ENCODE measurements at regions not wholly inside any gene's neighbourhood (a gene's known extent, or its start where the extent isn't known, plus 50 kb on each side); places are given as distances from the start of the nearest gene placed in this dataset.
A peak's percentile ranks its signal among the peaks of the same experiment; 100 is the strongest.

DNA sequence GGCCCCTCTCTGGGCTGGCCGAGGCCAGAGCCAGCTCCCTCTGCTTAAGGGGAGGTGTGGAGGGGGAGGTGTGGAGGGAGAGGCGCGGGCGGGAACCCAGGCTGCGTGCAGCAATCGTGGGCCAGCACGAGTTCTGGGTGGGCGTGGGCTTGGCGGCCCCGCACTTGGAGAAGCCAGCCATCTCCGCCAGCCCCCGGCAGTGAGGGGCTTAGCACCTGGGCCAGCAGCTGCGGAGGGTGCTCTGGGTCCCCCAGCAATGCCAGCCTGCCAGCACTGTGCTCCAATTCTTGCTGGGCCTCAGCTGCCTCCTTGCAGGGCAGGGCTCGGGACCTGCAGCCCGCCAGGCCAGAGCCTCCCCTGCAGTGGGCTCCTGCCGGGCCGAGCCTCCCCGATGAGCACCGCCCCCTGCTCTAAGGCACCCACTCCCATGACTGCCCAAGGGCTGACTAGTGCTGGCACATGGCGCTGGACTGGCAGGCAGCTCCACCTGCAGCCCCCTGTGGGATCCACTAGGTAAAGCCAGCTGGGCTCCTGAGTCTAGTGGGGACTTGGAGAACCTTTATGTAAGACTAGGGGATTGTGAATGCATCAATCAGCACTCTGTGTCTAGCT lies 96.7 kb upstream of the OR9G4 start:
- H3K9ac ChIP-seq, result no peak overlapping the region
- no peak overlapping the region for H3K4me2 ChIP-seq
- no peak overlapping the region for H2AFZ ChIP-seq (ENCODE audit: low read depth)
- H3K9me3 ChIP-seq, result no peaks in the 10 kb centered on the region
- ChIA-PET POLR2A (no interaction called here), CTCF (interaction anchor here (14.0 kb wide), 1 partner anchor 405 kb away, joined by 491 read pairs; no protein-coding TSS in a partner anchor)
- H3K79me2 ChIP-seq (ENCODE audit: insufficient read depth), result no peaks in the 10 kb centered on the region
- H3K27me3 ChIP-seq (ENCODE audit: insufficient read depth), result no peaks in the 10 kb centered on the region
- DNase-seq, result no peak
- peak overlapping the region in 1 of 2 experiments; percentile 81; a peak in 2 of 4 replicates for H3K27ac ChIP-seq (ENCODE audit: low read depth in 2 of 2, low read length in 1 of 2)
- H3K36me3 ChIP-seq (replicated peaks in 1 of 2; ENCODE audit: control insufficient read depth in 1 of 2, insufficient read depth in 2 of 2, low read length in 1 of 2), result no peaks in the 10 kb centered on the region
- no peak for TF ChIP-seq NFIC (IDR thresholded peaks at IDR 0.05; ENCODE audit: borderline replicate concordance)
- TF ChIP-seq TEAD4 (IDR thresholded peaks at IDR 0.05; ENCODE audit: borderline replicate concordance, insufficient read depth), result no peak
- no peak for TF ChIP-seq EZH2phosphoT487 (IDR thresholded peaks at IDR 0.05; ENCODE audit: borderline replicate concordance, low read depth)
- no peak for TF ChIP-seq TAF1 (IDR thresholded peaks at IDR 0.05; ENCODE audit: borderline replicate concordance, low read depth, low read length)
- TF ChIP-seq FOSL2 (IDR thresholded peaks at IDR 0.05; ENCODE audit: borderline replicate concordance, low read depth), result no peak
- TF ChIP-seq RXRA (IDR thresholded peaks at IDR 0.05; ENCODE audit: borderline replicate concordance, low read depth), result no peak
- TF ChIP-seq GATA2 (CRISPR knock-in tag; IDR thresholded peaks at IDR 0.05), result no peak
- TF ChIP-seq YY1 (IDR thresholded peaks at IDR 0.05; ENCODE audit: low read depth), result no peak
- TF ChIP-seq, protein P1, sequence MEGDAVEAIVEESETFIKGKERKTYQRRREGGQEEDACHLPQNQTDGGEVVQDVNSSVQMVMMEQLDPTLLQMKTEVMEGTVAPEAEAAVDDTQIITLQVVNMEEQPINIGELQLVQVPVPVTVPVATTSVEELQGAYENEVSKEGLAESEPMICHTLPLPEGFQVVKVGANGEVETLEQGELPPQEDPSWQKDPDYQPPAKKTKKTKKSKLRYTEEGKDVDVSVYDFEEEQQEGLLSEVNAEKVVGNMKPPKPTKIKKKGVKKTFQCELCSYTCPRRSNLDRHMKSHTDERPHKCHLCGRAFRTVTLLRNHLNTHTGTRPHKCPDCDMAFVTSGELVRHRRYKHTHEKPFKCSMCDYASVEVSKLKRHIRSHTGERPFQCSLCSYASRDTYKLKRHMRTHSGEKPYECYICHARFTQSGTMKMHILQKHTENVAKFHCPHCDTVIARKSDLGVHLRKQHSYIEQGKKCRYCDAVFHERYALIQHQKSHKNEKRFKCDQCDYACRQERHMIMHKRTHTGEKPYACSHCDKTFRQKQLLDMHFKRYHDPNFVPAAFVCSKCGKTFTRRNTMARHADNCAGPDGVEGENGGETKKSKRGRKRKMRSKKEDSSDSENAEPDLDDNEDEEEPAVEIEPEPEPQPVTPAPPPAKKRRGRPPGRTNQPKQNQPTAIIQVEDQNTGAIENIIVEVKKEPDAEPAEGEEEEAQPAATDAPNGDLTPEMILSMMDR (IDR thresholded peaks at IDR 0.05), result no peak
- no peak for TF ChIP-seq MXI1 (IDR thresholded peaks at IDR 0.05; ENCODE audit: low read depth, low read length)
- TF ChIP-seq RFX5 (IDR thresholded peaks at IDR 0.05; ENCODE audit: low read length), result no peak
- TF ChIP-seq, protein P2, sequence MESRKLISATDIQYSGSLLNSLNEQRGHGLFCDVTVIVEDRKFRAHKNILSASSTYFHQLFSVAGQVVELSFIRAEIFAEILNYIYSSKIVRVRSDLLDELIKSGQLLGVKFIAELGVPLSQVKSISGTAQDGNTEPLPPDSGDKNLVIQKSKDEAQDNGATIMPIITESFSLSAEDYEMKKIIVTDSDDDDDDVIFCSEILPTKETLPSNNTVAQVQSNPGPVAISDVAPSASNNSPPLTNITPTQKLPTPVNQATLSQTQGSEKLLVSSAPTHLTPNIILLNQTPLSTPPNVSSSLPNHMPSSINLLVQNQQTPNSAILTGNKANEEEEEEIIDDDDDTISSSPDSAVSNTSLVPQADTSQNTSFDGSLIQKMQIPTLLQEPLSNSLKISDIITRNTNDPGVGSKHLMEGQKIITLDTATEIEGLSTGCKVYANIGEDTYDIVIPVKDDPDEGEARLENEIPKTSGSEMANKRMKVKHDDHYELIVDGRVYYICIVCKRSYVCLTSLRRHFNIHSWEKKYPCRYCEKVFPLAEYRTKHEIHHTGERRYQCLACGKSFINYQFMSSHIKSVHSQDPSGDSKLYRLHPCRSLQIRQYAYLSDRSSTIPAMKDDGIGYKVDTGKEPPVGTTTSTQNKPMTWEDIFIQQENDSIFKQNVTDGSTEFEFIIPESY (IDR thresholded peaks at IDR 0.05; ENCODE audit: borderline replicate concordance, low read depth), result no peak
- no peak for TF ChIP-seq POLR2AphosphoS5 (IDR thresholded peaks at IDR 0.05; ENCODE audit: low read depth, low read length)
- no peak for TF ChIP-seq EP300 (IDR thresholded peaks at IDR 0.05; ENCODE audit: borderline replicate concordance in 1 of 2, low read depth in 1 of 2, low read length in 1 of 2)
- no peak for TF ChIP-seq TCF12 (IDR thresholded peaks at IDR 0.05)
- no peak for TF ChIP-seq SMC3 (IDR thresholded peaks at IDR 0.05; ENCODE audit: low read depth, low read length)
- TF ChIP-seq, protein P3, sequence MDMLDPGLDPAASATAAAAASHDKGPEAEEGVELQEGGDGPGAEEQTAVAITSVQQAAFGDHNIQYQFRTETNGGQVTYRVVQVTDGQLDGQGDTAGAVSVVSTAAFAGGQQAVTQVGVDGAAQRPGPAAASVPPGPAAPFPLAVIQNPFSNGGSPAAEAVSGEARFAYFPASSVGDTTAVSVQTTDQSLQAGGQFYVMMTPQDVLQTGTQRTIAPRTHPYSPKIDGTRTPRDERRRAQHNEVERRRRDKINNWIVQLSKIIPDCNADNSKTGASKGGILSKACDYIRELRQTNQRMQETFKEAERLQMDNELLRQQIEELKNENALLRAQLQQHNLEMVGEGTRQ (IDR thresholded peaks at IDR 0.05; ENCODE audit: borderline replicate concordance, low read depth, low read length), result no peak
- no peak for TF ChIP-seq GABPA (IDR thresholded peaks at IDR 0.05; ENCODE audit: low read depth)
- TF ChIP-seq NRF1 (IDR thresholded peaks at IDR 0.05; ENCODE audit: low read depth, low read length), result no peak
- TF ChIP-seq, protein P4, sequence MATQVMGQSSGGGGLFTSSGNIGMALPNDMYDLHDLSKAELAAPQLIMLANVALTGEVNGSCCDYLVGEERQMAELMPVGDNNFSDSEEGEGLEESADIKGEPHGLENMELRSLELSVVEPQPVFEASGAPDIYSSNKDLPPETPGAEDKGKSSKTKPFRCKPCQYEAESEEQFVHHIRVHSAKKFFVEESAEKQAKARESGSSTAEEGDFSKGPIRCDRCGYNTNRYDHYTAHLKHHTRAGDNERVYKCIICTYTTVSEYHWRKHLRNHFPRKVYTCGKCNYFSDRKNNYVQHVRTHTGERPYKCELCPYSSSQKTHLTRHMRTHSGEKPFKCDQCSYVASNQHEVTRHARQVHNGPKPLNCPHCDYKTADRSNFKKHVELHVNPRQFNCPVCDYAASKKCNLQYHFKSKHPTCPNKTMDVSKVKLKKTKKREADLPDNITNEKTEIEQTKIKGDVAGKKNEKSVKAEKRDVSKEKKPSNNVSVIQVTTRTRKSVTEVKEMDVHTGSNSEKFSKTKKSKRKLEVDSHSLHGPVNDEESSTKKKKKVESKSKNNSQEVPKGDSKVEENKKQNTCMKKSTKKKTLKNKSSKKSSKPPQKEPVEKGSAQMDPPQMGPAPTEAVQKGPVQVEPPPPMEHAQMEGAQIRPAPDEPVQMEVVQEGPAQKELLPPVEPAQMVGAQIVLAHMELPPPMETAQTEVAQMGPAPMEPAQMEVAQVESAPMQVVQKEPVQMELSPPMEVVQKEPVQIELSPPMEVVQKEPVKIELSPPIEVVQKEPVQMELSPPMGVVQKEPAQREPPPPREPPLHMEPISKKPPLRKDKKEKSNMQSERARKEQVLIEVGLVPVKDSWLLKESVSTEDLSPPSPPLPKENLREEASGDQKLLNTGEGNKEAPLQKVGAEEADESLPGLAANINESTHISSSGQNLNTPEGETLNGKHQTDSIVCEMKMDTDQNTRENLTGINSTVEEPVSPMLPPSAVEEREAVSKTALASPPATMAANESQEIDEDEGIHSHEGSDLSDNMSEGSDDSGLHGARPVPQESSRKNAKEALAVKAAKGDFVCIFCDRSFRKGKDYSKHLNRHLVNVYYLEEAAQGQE (IDR thresholded peaks at IDR 0.05; ENCODE audit: low read depth, low read length), result no peak
- 82% methylated on average over 14 of the region's 20 CpGs for WGBS (ENCODE audit: low lambda C conversion rate)
- no peak overlapping the region for H3K4me3 ChIP-seq (ENCODE audit: low read depth in 2 of 2, low read length in 1 of 2)
- peaks cover 0 to 27% of the 10 kb centered on the region in 2 experiments; a peak in 2 of 4 replicates for H3K4me1 ChIP-seq (ENCODE audit: control insufficient read depth in 1 of 2, insufficient read depth in 2 of 2, low read depth in 1 of 2, low read length in 1 of 2)
- no peaks in the 10 kb centered on the region for H3F3A ChIP-seq (replicated peaks; ENCODE audit: insufficient read depth)
- no peaks in the 10 kb centered on the region for H3K9me2 ChIP-seq
- H4K20me1 ChIP-seq (ENCODE audit: insufficient read depth), result no peaks in the 10 kb centered on the region
